ENCODE measurements at regions not wholly inside any gene's neighbourhood (a gene's known extent, or its start where the extent isn't known, plus 50 kb on each side); places are given as distances from the start of the nearest gene placed in this dataset.

DNA sequence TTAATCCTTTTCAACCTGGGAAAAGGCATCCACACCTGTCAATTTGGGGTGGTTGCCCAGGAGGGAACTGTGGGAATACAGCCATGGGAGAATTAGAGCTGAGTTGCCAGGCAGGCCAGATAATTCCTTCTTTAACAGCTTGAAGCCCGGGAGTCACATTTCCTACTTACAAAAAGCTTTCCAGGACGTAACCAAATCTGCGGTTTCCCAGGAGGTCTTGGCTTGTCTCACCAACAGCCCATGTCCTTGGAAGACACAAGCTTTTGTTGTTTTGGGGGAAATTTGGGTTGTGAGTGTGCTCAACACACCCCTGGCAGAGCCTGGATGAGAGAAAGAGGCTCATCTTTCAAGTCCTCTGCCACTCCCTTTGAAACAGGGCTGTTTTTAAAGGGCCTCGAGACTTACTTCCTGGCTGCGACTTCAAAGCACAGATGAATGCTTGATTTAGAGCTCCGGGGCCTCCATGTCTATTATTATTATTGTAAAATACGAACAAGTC is 465.9 kb upstream of the BTBD3 start:
- TF ChIP-seq CTCF (IDR thresholded peaks at IDR 0.05) (no peak), POLR2A (IDR thresholded peaks at IDR 0.05; ENCODE audit: low read depth) (no peak)
